HepG2 (cell line): ENCODE measurements at regions not wholly inside any gene's neighbourhood (a gene's known extent, or its start where the extent isn't known, plus 50 kb on each side); places are given as distances from the start of the nearest gene placed in this dataset.

Source experiments
- AFF4 ChIP-seq: sonication (generic); formaldehyde crosslinking; IDR thresholded peaks from 2 replicates; pipeline ENCODE4 v1.4.0; 2020; ENCODE audit warnings: missing genetic modification reagents
- BRF2 ChIP-seq: sonication (generic); formaldehyde crosslinking; IDR thresholded peaks from 2 replicates; pipeline ENCODE4 v1.8.1; 2022; ENCODE audit warnings: mild to moderate bottlenecking, missing genetic modification reagents
- CTCF ChIP-seq: sonication (generic); formaldehyde crosslinking; IDR thresholded peaks from 2 replicates; pipeline ENCODE4 v1.5.0; 2020; ENCODE audit warnings: mild to moderate bottlenecking, missing genetic modification reagents, moderate library complexity
- EED ChIP-seq: sonication (generic); formaldehyde crosslinking; IDR thresholded peaks from 2 replicates; pipeline ENCODE4 v1.5.0; 2020; ENCODE audit warnings: mild to moderate bottlenecking, missing genetic modification reagents
- ELF1 ChIP-seq: sonication (generic); formaldehyde crosslinking; IDR thresholded peaks from 2 replicates; pipeline ENCODE4 v1.4.0; 2020; ENCODE audit warnings: missing genetic modification reagents
- HDAC1 ChIP-seq: sonication (generic); formaldehyde crosslinking; IDR thresholded peaks from 2 replicates; pipeline ENCODE4 v1.5.1; 2020; ENCODE audit warnings: mild to moderate bottlenecking, missing genetic modification reagents
- ZBTB34 ChIP-seq: sonication (generic); formaldehyde crosslinking; IDR thresholded peaks from 2 replicates; pipeline ENCODE4 v1.8.0; 2022; ENCODE audit warnings: mild to moderate bottlenecking, missing genetic modification reagents
- ZBTB4 ChIP-seq: sonication (generic); formaldehyde crosslinking; IDR thresholded peaks from 2 replicates; pipeline ENCODE4 v1.4.0; 2020; ENCODE audit warnings: missing genetic modification reagents, mild to moderate bottlenecking, borderline replicate concordance
- ZNF660 ChIP-seq: sonication (generic); formaldehyde crosslinking; IDR thresholded peaks from 2 replicates; pipeline ENCODE4 v1.5.1; 2020; ENCODE audit warnings: mild to moderate bottlenecking, low read depth, missing genetic modification reagents, borderline replicate concordance

GRCh38 chr17:72295916-72296315 is 175.1 kb downstream of the SOX9 start:
- TF ChIP-seq ELF1 (no peak), BRF2 (CRISPR knock-in tag) (no peak), CTCF (CRISPR knock-in tag) (no peak), ZBTB34 (CRISPR knock-in tag) (no peak), HDAC1 (CRISPR knock-in tag) (no peak), ZBTB4 (CRISPR knock-in tag) (no peak), AFF4 (CRISPR knock-in tag) (no peak), ZNF660 (CRISPR knock-in tag) (no peak), EED (CRISPR knock-in tag) (no peak)
